ENCODE measurements at regions not wholly inside any gene's neighbourhood (a gene's known extent, or its start where the extent isn't known, plus 50 kb on each side); places are given as distances from the start of the nearest gene placed in this dataset.

GRCh38 chr11:101357771-101358170 is 226.0 kb downstream of the TRPC6 start:
- TF ChIP-seq CTCF (IDR thresholded peaks at IDR 0.05; ENCODE audit: low read depth, low read length) (no peak), MAX (IDR thresholded peaks at IDR 0.05; ENCODE audit: low read depth, low read length) (no peak)

Data from NB4 (cell line).